Esophagus squamous epithelium (tissue), 5 donors: ENCODE measurements at regions not wholly inside any gene's neighbourhood (a gene's known extent, or its start where the extent isn't known, plus 50 kb on each side); places are given as distances from the start of the nearest gene placed in this dataset.
A peak's percentile ranks its signal among the peaks of the same experiment; 100 is the strongest.

Experiments
- DNase-seq: peaks from one replicate; lab custom pipeline; 2025; lab: John Stamatoyannopoulos, UW
- H3K27ac ChIP-seq, 4 donors: fragments of 200-600 bp; sonication (generic); one replicate each; pipeline ENCODE4 v1.5.1; 2016 to 2019; ENCODE audit warnings: mild to moderate bottlenecking in 1 of 4
- H3K27me3 ChIP-seq, 4 donors: fragments of 200-600 bp; sonication (generic); 1 replicate in 3 of 4; 2 replicates in 1 of 4; pipeline versions ENCODE4 v1.5.1 to v1.6.0; 2017 to 2021; ENCODE audit warnings: antibody characterized with exemption in 1 of 4
- H3K36me3 ChIP-seq, 3 donors: fragments of 200-600 bp; sonication (generic); one replicate each; pipeline ENCODE4 v1.5.1; 2016 to 2019
- H3K4me1 ChIP-seq, 3 donors: fragments of 200-600 bp; sonication (generic); one replicate each; pipeline ENCODE4 v1.5.1; 2017 to 2019
- H3K4me3 ChIP-seq, 4 donors: fragments of 200-600 bp; sonication (generic); 1 replicate in 3 of 4; 2 replicates in 1 of 4; pipeline ENCODE4 v1.5.1; 2016 to 2019; ENCODE audit warnings: mild to moderate bottlenecking in 2 of 4, moderate library complexity in 1 of 4
- H3K9me3 ChIP-seq, 3 donors: fragments of 200-600 bp; sonication (generic); one replicate each; pipeline ENCODE4 v1.5.1; 2016 to 2019
- CTCF ChIP-seq, 6 experiments: fragments of 450-650 bp in 4 of 6; fragments of 200-600 bp in 2 of 6; sonication (generic) in 2 of 6; IDR thresholded peaks; one replicate each; pipeline ENCODE4 v1.5.1; 2016 to 2019; ENCODE audit warnings: antibody characterized with exemption in 6 of 6, mild to moderate bottlenecking in 4 of 6, moderate library complexity in 4 of 6
- POLR2A ChIP-seq, 4 donors: fragments of 450-650 bp; IDR thresholded peaks; one replicate each; pipeline ENCODE4 v1.6.1; 2017; ENCODE audit warnings: antibody characterized with exemption in 4 of 4, mild to moderate bottlenecking in 4 of 4, moderate library complexity in 3 of 4
- WGBS, 2 donors: methylation state at CpG; one replicate each; pipeline ENCODE4 v1.1.5; 2018; 5-methylcytosine and 5-hydroxymethylcytosine counted together
- intact Hi-C: fragments of 100-400 bp; cut with DNase I; formaldehyde crosslinking; loops from one replicate; pipeline ENCODE4 v1.15.0; 2022
- donor health status: DM: yes; HTN: yes; CAD: no.

- Histone ChIP-seq H3K27me3 (no peaks in the 10 kb centered on the region), H3K36me3 (no peaks in the 10 kb centered on the region), H3K4me1 (peaks cover 8 to 52% (median 25%) of the 10 kb centered on the region in 3 donors), H3K27ac (peak overlapping the region in 1 of 4 donors; percentile 12), H3K4me3 (no peak overlapping the region), H3K9me3 (peaks cover 0 to 3% (median 0%) of the 10 kb centered on the region in 3 donors)
- intact Hi-C loops = no loop called here
- no peak for TF ChIP-seq CTCF (IDR thresholded peaks at IDR 0.05)
- TF ChIP-seq POLR2A (IDR thresholded peaks at IDR 0.05) = no peak
- WGBS, 2 donors = 26 to 47% methylated on average over 2 to 3 of the region's 4 CpGs
- no peak for DNase-seq
Measured at GRCh38 chr14:22334627-22335026, 254.4 kb downstream of the DAD1 start.

- H3K27ac ChIP-seq = peak overlapping the region in 1 of 4 donors; percentile 12
- H3K27me3 ChIP-seq = no peaks in the 10 kb centered on the region
- no peak for TF ChIP-seq CTCF (IDR thresholded peaks at IDR 0.05)
- TF ChIP-seq POLR2A (IDR thresholded peaks at IDR 0.05) = no peak
- H3K36me3 ChIP-seq = no peaks in the 10 kb centered on the region
- WGBS, 2 donors = 40 to 45% methylated on average over 4 of the region's 4 CpGs
- no peak for DNase-seq
- H3K9me3 ChIP-seq = peaks cover 0 to 7% (median 0%) of the 10 kb centered on the region in 3 donors
- H3K4me3 ChIP-seq = no peak overlapping the region
- peaks cover 5 to 48% (median 21%) of the 10 kb centered on the region in 3 donors for H3K4me1 ChIP-seq
- intact Hi-C loops = no loop called here
Measured at GRCh38 chr14:22334275-22334577, 254.8 kb downstream of the DAD1 start.

GRCh38 chr14:22333422-22334274 is 255.4 kb downstream of the DAD1 start:
- Histone ChIP-seq H3K9me3 (peaks cover 0 to 9% (median 0%) of the 10 kb centered on the region in 3 donors), H3K36me3 (no peaks in the 10 kb centered on the region), H3K27me3 (no peaks in the 10 kb centered on the region), H3K4me1 (peaks cover 4 to 42% (median 16%) of the 10 kb centered on the region in 3 donors), H3K27ac (peak overlapping the region in 2 of 4 donors; percentile 40 to 46), H3K4me3 (no peak overlapping the region)
- 32 to 44% methylated on average over 6 of the region's 6 CpGs for WGBS, 2 donors
- TF ChIP-seq POLR2A (IDR thresholded peaks at IDR 0.05) = no peak
- no peak for TF ChIP-seq CTCF (IDR thresholded peaks at IDR 0.05)
- intact Hi-C loops = no loop called here
- no peak for DNase-seq

- peaks cover 0 to 16% (median 0%) of the 10 kb centered on the region in 3 donors for H3K9me3 ChIP-seq
- H3K27ac ChIP-seq = peak overlapping the region in 2 of 4 donors; percentile 40 to 46
- intact Hi-C loops = no loop called here
- TF ChIP-seq CTCF (IDR thresholded peaks at IDR 0.05) (no peak), POLR2A (IDR thresholded peaks at IDR 0.05) (no peak)
- no peaks in the 10 kb centered on the region for H3K27me3 ChIP-seq
- H3K36me3 ChIP-seq = no peaks in the 10 kb centered on the region
- peaks cover 0 to 34% (median 14%) of the 10 kb centered on the region in 3 donors for H3K4me1 ChIP-seq
- no peak overlapping the region for H3K4me3 ChIP-seq
- DNase-seq = no peak
- 50 to 65% methylated on average over 2 of the region's 2 CpGs for WGBS, 2 donors
Measured at GRCh38 chr14:22332686-22333421, 256.2 kb downstream of the DAD1 start.

- 67 to 89% methylated on average over 2 to 3 of the region's 3 CpGs for WGBS, 2 donors
- Histone ChIP-seq H3K27ac (no peak overlapping the region), H3K9me3 (peaks cover 0 to 20% (median 0%) of the 10 kb centered on the region in 3 donors), H3K36me3 (no peaks in the 10 kb centered on the region), H3K4me1 (peaks cover 0 to 22% (median 11%) of the 10 kb centered on the region in 3 donors), H3K4me3 (no peak overlapping the region), H3K27me3 (no peaks in the 10 kb centered on the region)
- DNase-seq = no peak
- intact Hi-C loops = loop anchor here (10.0 kb wide), 1 partner anchor 145 kb away; no protein-coding TSS in a partner anchor
- TF ChIP-seq CTCF (IDR thresholded peaks at IDR 0.05) (no peak), POLR2A (IDR thresholded peaks at IDR 0.05) (no peak)
Measured at GRCh38 chr14:22329371-22329770, 259.7 kb downstream of the DAD1 start.
